OCI-LY7 (cell line): ENCODE measurements at regions not wholly inside any gene's neighbourhood (a gene's known extent, or its start where the extent isn't known, plus 50 kb on each side); places are given as distances from the start of the nearest gene placed in this dataset.

Experiments
- CTCF ChIP-seq: fragments of 200-600 bp; sonication (generic); conservative IDR thresholded peaks from 2 replicates; pipeline ENCODE4 v1.5.1; 2014; ENCODE audit warnings: mild to moderate bottlenecking, antibody characterized with exemption, low read length, moderate library complexity, mixed read lengths
- EZH2phosphoT487 ChIP-seq: fragments of 200-600 bp; sonication (generic); IDR thresholded peaks from 2 replicates; pipeline ENCODE4 v1.6.1; 2018; ENCODE audit warnings: low read depth, borderline replicate concordance, mild to moderate bottlenecking, mixed run types, antibody characterized with exemption, low read length, moderate library complexity, mixed read lengths

- TF ChIP-seq CTCF: no peak
- TF ChIP-seq EZH2phosphoT487: no peak
These were observed 75.3 kb upstream of the DNAH5 start for GRCh38 chr5:14019768-14020290.
